CD4-positive, alpha-beta T cell treated with Interleukin-21 for 1 hour (primary cell): ENCODE measurements at regions not wholly inside any gene's neighbourhood (a gene's known extent, or its start where the extent isn't known, plus 50 kb on each side); places are given as distances from the start of the nearest gene placed in this dataset.

Source experiments
- DNase-seq: peaks from one replicate; pipeline ENCODE4 v3.0.0-alpha.2; 2020

- DNase-seq: no peak
Measured at GRCh38 chr1:208523007-208523406, 278.8 kb upstream of the PLXNA2 start.

GRCh38 chr1:208524376-208524775 is 280.2 kb upstream of the PLXNA2 start:
- DNase-seq: no peak

- no peak for DNase-seq
Measured at GRCh38 chr1:208524925-208525324, 280.7 kb upstream of the PLXNA2 start.

- no peak for DNase-seq
Measured at GRCh38 chr1:208525417-208525816, 281.2 kb upstream of the PLXNA2 start.

GRCh38 chr1:208526613-208527125 is 282.5 kb upstream of the PLXNA2 start:
- no peak for DNase-seq

- DNase-seq: no peak
Measured at GRCh38 chr1:208527156-208527555, 283.0 kb upstream of the PLXNA2 start.

- no peak for DNase-seq
Measured at GRCh38 chr1:208528578-208529240, 284.5 kb upstream of the PLXNA2 start.

GRCh38 chr1:208531003-208531750 is 287.0 kb upstream of the PLXNA2 start:
- no peak for DNase-seq

GRCh38 chr1:208533746-208534598 is 289.8 kb upstream of the PLXNA2 start:
- no peak for DNase-seq

- DNase-seq: no peak
Measured at GRCh38 chr1:208534599-208534897, 290.4 kb upstream of the PLXNA2 start.

- no peak for DNase-seq
Measured at GRCh38 chr1:208534979-208535378, 290.8 kb upstream of the PLXNA2 start.

GRCh38 chr1:208535511-208535910 is 291.3 kb upstream of the PLXNA2 start:
- no peak for DNase-seq

GRCh38 chr1:208536212-208536611 is 292.0 kb upstream of the PLXNA2 start:
- DNase-seq: no peak

- DNase-seq: no peak
Measured at GRCh38 chr1:208537198-208537597, 293.0 kb upstream of the PLXNA2 start.

GRCh38 chr1:208538078-208538477 is 293.9 kb upstream of the PLXNA2 start:
- DNase-seq: no peak

GRCh38 chr1:208538587-208538986 is 294.4 kb upstream of the PLXNA2 start:
- no peak for DNase-seq

GRCh38 chr1:208540724-208541123 is 296.5 kb upstream of the PLXNA2 start:
- DNase-seq: no peak

GRCh38 chr1:208541225-208541855 is 297.2 kb upstream of the PLXNA2 start:
- no peak for DNase-seq

GRCh38 chr1:208542309-208542708 is 298.1 kb upstream of the PLXNA2 start:
- no peak for DNase-seq

GRCh38 chr1:208544053-208544452 is 299.9 kb upstream of the PLXNA2 start:
- no peak for DNase-seq

GRCh38 chr1:208544794-208545193 is 300.6 kb upstream of the PLXNA2 start:
- DNase-seq: no peak

- no peak for DNase-seq
Measured at GRCh38 chr1:208551024-208551423, 306.8 kb upstream of the PLXNA2 start.

- DNase-seq: no peak
Measured at GRCh38 chr1:208551633-208552320, 307.6 kb upstream of the PLXNA2 start.
